GM21447 (cell line): ENCODE measurements at regions not wholly inside any gene's neighbourhood (a gene's known extent, or its start where the extent isn't known, plus 50 kb on each side); places are given as distances from the start of the nearest gene placed in this dataset.
A peak's percentile ranks its signal among the peaks of the same experiment; 100 is the strongest.
"Not testable (repeated sequence)": the region's sequence is repeated elsewhere in the genome, so short reads cannot be mapped to it uniquely, and the experiment has no call there.

Experiments used
- ATAC-seq: cut with Tn5 transposase; IDR thresholded peaks from one replicate; pipeline ENCODE4 v1.9.1; 2021; ENCODE audit not compliant: unreplicated experiment

- ATAC-seq, result not testable (repeated sequence)
These were observed 61.0 kb downstream of the SPDYE17 start for GRCh38 chr7:76971201-76971600.

- ATAC-seq, result not testable (repeated sequence)
These were observed 62.3 kb downstream of the SPDYE17 start for GRCh38 chr7:76969892-76970291.

- ATAC-seq, result not testable (repeated sequence)
These were observed 66.2 kb downstream of the SPDYE17 start for GRCh38 chr7:76965731-76966548.

- ATAC-seq, result not testable (repeated sequence)
These were observed 68.1 kb downstream of the SPDYE17 start for GRCh38 chr7:76964050-76964449.

GRCh38 chr7:76963061-76963460 is 69.1 kb downstream of the SPDYE17 start:
- not testable (repeated sequence) for ATAC-seq

- peak; percentile 28 for ATAC-seq
These were observed 71.7 kb downstream of the SPDYE17 start for GRCh38 chr7:76960400-76960986.

GRCh38 chr7:76959573-76960399 is 72.4 kb downstream of the SPDYE17 start:
- peak; percentile 92 for ATAC-seq

- ATAC-seq, result not testable (repeated sequence)
These were observed 75.6 kb downstream of the SPDYE17 start for GRCh38 chr7:76956531-76956930.

- ATAC-seq, result not testable (repeated sequence)
These were observed 77.0 kb downstream of the SPDYE17 start for GRCh38 chr7:76955124-76955523.

- peak; percentile 62 for ATAC-seq
These were observed 87.6 kb downstream of the SPDYE17 start for GRCh38 chr7:76944603-76945002.

GRCh38 chr7:76941809-76942765 is 90.1 kb downstream of the SPDYE17 start:
- peak; percentile 40 for ATAC-seq

- ATAC-seq, result not testable (repeated sequence)
These were observed 94.4 kb downstream of the SPDYE17 start for GRCh38 chr7:76937781-76938180.

GRCh38 chr7:76937330-76937729 is 94.8 kb downstream of the SPDYE17 start:
- ATAC-seq, result not testable (repeated sequence)

GRCh38 chr7:76936346-76936745 is 95.8 kb downstream of the SPDYE17 start:
- ATAC-seq, result not testable (repeated sequence)

GRCh38 chr7:76934711-76935110 is 97.5 kb downstream of the SPDYE17 start:
- not testable (repeated sequence) for ATAC-seq

- ATAC-seq, result not testable (repeated sequence)
These were observed 99.2 kb downstream of the SPDYE17 start for GRCh38 chr7:76932957-76933356.

- ATAC-seq, result not testable (repeated sequence)
These were observed 100.7 kb downstream of the SPDYE17 start for GRCh38 chr7:76931441-76931840.

GRCh38 chr7:76930416-76930815 is 101.7 kb downstream of the SPDYE17 start:
- not testable (repeated sequence) for ATAC-seq

- not testable (repeated sequence) for ATAC-seq
These were observed 103.4 kb downstream of the SPDYE17 start for GRCh38 chr7:76928751-76929150.

GRCh38 chr7:76927741-76928393 is 104.3 kb downstream of the SPDYE17 start:
- ATAC-seq, result not testable (repeated sequence)
